A673 (cell line): ENCODE measurements at regions not wholly inside any gene's neighbourhood (a gene's known extent, or its start where the extent isn't known, plus 50 kb on each side); places are given as distances from the start of the nearest gene placed in this dataset.

Experiments
- BruUV-seq: library from RNA; stranded (reverse); fragments of 400-500 nt; replicated peaks from 2 replicates; lab custom pipeline; 2021; lab: Mats Ljungman, UMichigan
- CTCF ChIA-PET: fragments of 300-600 bp; sonication (Branson Sonifier 250); formaldehyde crosslinking; loops from one replicate; lab custom pipeline; 2022; ENCODE audit warnings: antibody characterized with exemption; lab: Charles Lee
- POLR2A ChIA-PET: fragments of 300-600 bp; sonication (Branson Sonifier 250); formaldehyde crosslinking; loops from one replicate; lab custom pipeline; 2022; ENCODE audit warnings: antibody characterized with exemption; ENCODE audit not compliant: low non-redundant PET; lab: Charles Lee
- DNase-seq: peaks from one replicate; pipeline ENCODE4 v3.0.0-alpha.2; 2015; ENCODE audit warnings: low spot score
- H3K27ac ChIP-seq: fragments of 200-600 bp; sonication (generic); 2 replicates; pipeline ENCODE4 v1.5.1; 2016; ENCODE audit warnings: mixed run types, low read depth, mild to moderate bottlenecking, mixed read lengths, antibody characterized with exemption, low read length; ENCODE audit not compliant: poor library complexity, severe bottlenecking
- H3K27me3 ChIP-seq: fragments of 200-600 bp; sonication (generic); replicated peaks from 2 replicates; pipeline ENCODE4 v1.6.1; 2017; ENCODE audit warnings: mixed run types, low read depth, mild to moderate bottlenecking, mixed read lengths, antibody characterized with exemption, low read length; ENCODE audit not compliant: insufficient read depth, poor library complexity
- H3K36me3 ChIP-seq: fragments of 200-600 bp; sonication (generic); 2 replicates; pipeline ENCODE4 v1.6.1; 2016; ENCODE audit warnings: mixed run types, mild to moderate bottlenecking, mixed read lengths, antibody characterized with exemption, low read length; ENCODE audit not compliant: insufficient read depth, poor library complexity, severe bottlenecking
- H3K4me1 ChIP-seq: fragments of 200-600 bp; sonication (generic); 2 replicates; pipeline ENCODE4 v1.6.1; 2017; ENCODE audit warnings: mixed run types, mild to moderate bottlenecking, mixed read lengths, antibody characterized with exemption, low read length; ENCODE audit not compliant: insufficient read depth, poor library complexity, severe bottlenecking
- H3K4me3 ChIP-seq: fragments of 200-600 bp; sonication (generic); 2 replicates; pipeline ENCODE4 v1.5.1; 2016; ENCODE audit warnings: low read depth, mixed run types, mild to moderate bottlenecking, mixed read lengths, low read length; ENCODE audit not compliant: poor library complexity, severe bottlenecking
- H3K9me3 ChIP-seq: fragments of 200-600 bp; sonication (generic); 2 replicates; pipeline ENCODE4 v1.6.1; 2016; ENCODE audit warnings: mixed run types, low read depth, mild to moderate bottlenecking, mixed read lengths, antibody characterized with exemption, low read length; ENCODE audit not compliant: poor library complexity, severe bottlenecking
- EZH2 ChIP-seq: fragments of 200-600 bp; sonication (generic); IDR thresholded peaks from 2 replicates; pipeline ENCODE4 v1.6.1; 2017; ENCODE audit warnings: borderline replicate concordance, low read depth, mild to moderate bottlenecking, mixed read lengths, antibody characterized with exemption, low read length; ENCODE audit not compliant: poor library complexity, severe bottlenecking
- intact Hi-C: fragments of 100-400 bp; cut with micrococcal nuclease; formaldehyde crosslinking; loops from one replicate; pipeline ENCODE4 v1.10.0; 2022; ENCODE audit not compliant: unreplicated experiment
- TF ChIP-seq, protein P1 (sequence below): fragments of 300-800, 200-600 bp; sonication (generic); conservative IDR thresholded peaks from 2 replicates; pipeline ENCODE4 v1.5.1; 2017; ENCODE audit warnings: low read depth, mild to moderate bottlenecking, antibody characterized with exemption, low read length, moderate library complexity, mixed read lengths

- BruUV-seq, result no TSS peak
- intact Hi-C loops, result no loop called here
- Histone ChIP-seq H3K4me1 (no peaks in the 10 kb centered on the region), H3K27ac (no peak overlapping the region), H3K4me3 (no peak overlapping the region), H3K36me3 (no peaks in the 10 kb centered on the region), H3K9me3 (no peaks in the 10 kb centered on the region), H3K27me3 (no peaks in the 10 kb centered on the region)
- ChIA-PET POLR2A (no interaction called here), CTCF (no interaction called here)
- TF ChIP-seq, protein P1, sequence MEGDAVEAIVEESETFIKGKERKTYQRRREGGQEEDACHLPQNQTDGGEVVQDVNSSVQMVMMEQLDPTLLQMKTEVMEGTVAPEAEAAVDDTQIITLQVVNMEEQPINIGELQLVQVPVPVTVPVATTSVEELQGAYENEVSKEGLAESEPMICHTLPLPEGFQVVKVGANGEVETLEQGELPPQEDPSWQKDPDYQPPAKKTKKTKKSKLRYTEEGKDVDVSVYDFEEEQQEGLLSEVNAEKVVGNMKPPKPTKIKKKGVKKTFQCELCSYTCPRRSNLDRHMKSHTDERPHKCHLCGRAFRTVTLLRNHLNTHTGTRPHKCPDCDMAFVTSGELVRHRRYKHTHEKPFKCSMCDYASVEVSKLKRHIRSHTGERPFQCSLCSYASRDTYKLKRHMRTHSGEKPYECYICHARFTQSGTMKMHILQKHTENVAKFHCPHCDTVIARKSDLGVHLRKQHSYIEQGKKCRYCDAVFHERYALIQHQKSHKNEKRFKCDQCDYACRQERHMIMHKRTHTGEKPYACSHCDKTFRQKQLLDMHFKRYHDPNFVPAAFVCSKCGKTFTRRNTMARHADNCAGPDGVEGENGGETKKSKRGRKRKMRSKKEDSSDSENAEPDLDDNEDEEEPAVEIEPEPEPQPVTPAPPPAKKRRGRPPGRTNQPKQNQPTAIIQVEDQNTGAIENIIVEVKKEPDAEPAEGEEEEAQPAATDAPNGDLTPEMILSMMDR, result no peak
- no peak for TF ChIP-seq EZH2
- DNase-seq, result no peak
Measured at GRCh38 chr2:119064567-119064966, 94.0 kb downstream of the C1QL2 start.

DNA sequence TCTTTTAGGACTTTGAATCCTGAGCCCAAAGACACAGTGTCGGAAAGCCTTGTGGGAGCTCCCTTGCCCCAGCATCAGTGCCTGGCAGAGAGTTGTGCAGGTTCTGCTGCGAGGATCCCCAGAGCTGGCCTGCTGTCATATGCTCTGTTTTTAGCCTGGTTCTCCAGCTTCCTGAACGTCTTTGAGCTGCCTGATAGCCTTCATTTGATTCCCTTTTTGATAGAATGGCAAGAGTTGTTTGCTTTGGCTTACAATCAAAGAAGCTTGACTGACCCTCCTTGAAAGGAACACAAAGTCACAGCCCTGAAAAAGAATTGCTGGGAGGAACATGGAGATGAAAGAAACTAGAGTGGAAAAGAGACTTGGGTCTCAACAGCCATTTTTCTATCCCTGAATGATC, 95.4 kb downstream of the C1QL2 start:
- Histone ChIP-seq H3K9me3 (no peaks in the 10 kb centered on the region), H3K4me3 (no peak overlapping the region), H3K27me3 (no peaks in the 10 kb centered on the region), H3K36me3 (no peaks in the 10 kb centered on the region), H3K27ac (no peak overlapping the region), H3K4me1 (no peaks in the 10 kb centered on the region)
- intact Hi-C loops, result no loop called here
- BruUV-seq, result no TSS peak
- TF ChIP-seq, protein P1, result no peak
- TF ChIP-seq EZH2, result no peak
- ChIA-PET CTCF (no interaction called here), POLR2A (no interaction called here)
- DNase-seq, result no peak

DNA sequence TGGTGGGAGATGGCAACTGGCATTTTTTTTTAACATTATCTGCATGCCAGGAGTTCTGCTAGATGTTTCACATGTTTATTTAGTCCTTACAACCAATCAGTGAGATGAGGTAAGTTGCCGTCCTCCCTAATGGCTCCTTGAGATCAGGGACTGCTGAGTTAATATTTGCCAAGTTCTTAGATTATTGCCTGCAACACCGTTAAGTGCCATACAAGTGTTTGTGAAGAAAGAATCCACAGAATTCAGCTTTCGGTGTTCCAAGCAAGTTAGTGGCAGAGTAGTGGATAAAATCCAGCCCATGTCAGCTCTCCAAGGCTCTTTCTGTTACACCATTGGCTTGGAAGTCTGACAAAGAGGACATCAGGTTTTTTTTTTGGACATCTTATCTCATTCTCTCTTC, 95.9 kb downstream of the C1QL2 start:
- no peaks in the 10 kb centered on the region for H3K9me3 ChIP-seq
- no peaks in the 10 kb centered on the region for H3K4me1 ChIP-seq
- intact Hi-C loops, result no loop called here
- ChIA-PET POLR2A (no interaction called here), CTCF (no interaction called here)
- H3K36me3 ChIP-seq, result no peaks in the 10 kb centered on the region
- DNase-seq, result no peak
- TF ChIP-seq EZH2, result no peak
- TF ChIP-seq, protein P1, result no peak
- H3K27me3 ChIP-seq, result no peaks in the 10 kb centered on the region
- H3K4me3 ChIP-seq, result no peak overlapping the region
- no peak overlapping the region for H3K27ac ChIP-seq
- no TSS peak for BruUV-seq
